ENCODE measurements at regions not wholly inside any gene's neighbourhood (a gene's known extent, or its start where the extent isn't known, plus 50 kb on each side); places are given as distances from the start of the nearest gene placed in this dataset.
"Not testable (repeated sequence)": the region's sequence is repeated elsewhere in the genome, so short reads cannot be mapped to it uniquely, and the experiment has no call there.

GRCh38 chr13:34376483-34376882 lies 558.5 kb downstream of the RFC3 start:
- no peak overlapping the region for H3K27ac ChIP-seq (ENCODE audit: low read depth, low read length)
- H3K27me3 ChIP-seq (ENCODE audit: control insufficient read depth, insufficient read depth, low read length) = no peaks in the 10 kb centered on the region
- H3K9ac ChIP-seq (ENCODE audit: low read length) = no peak overlapping the region
- H3K4me3 ChIP-seq (ENCODE audit: low read length) = no peak overlapping the region
- no peaks in the 10 kb centered on the region for H3K36me3 ChIP-seq (ENCODE audit: control insufficient read depth, insufficient read depth, low read length)
- no peaks in the 10 kb centered on the region for H3K4me1 ChIP-seq (ENCODE audit: control insufficient read depth, insufficient read depth, low read length)

GRCh38 chr13:34381228-34381627 lies 560.8 kb upstream of the NBEA start:
- Histone ChIP-seq H3K4me1 (ENCODE audit: control insufficient read depth, insufficient read depth, low read length) (no peaks in the 10 kb centered on the region), H3K9ac (ENCODE audit: low read length) (no peak overlapping the region), H3K27ac (ENCODE audit: low read depth, low read length) (no peak overlapping the region), H3K4me3 (ENCODE audit: low read length) (no peak overlapping the region), H3K36me3 (ENCODE audit: control insufficient read depth, insufficient read depth, low read length) (no peaks in the 10 kb centered on the region), H3K27me3 (ENCODE audit: control insufficient read depth, insufficient read depth, low read length) (no peaks in the 10 kb centered on the region)

- Histone ChIP-seq H3K4me1 (ENCODE audit: control insufficient read depth, insufficient read depth, low read length) (no peaks in the 10 kb centered on the region), H3K9ac (ENCODE audit: low read length) (no peak overlapping the region), H3K4me3 (ENCODE audit: low read length) (no peak overlapping the region), H3K27me3 (ENCODE audit: control insufficient read depth, insufficient read depth, low read length) (no peaks in the 10 kb centered on the region), H3K27ac (ENCODE audit: low read depth, low read length) (no peak overlapping the region), H3K36me3 (ENCODE audit: control insufficient read depth, insufficient read depth, low read length) (no peaks in the 10 kb centered on the region)
Measured at GRCh38 chr13:34383728-34384127, 558.3 kb upstream of the NBEA start.

DNA sequence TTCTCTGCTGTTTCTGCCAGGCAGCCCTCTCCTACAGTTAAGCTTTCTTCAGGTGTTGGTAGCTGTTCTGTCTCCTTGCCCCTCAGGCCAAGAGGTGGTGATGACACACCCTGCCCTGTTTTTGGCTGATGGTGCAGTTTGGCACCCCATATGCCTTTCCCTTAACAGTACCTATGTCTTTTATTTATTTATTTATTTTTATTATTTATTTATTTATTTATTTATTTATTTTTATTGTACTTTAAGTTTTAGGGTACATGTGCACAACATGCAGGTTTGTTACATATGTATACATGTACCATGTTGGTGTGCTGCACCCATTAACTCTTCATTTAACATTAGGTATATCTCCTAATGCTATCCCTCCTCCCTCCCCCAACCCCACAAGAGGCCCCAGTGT lies 555.8 kb upstream of the NBEA start:
- H3K27me3 ChIP-seq (ENCODE audit: control insufficient read depth, insufficient read depth, low read length); H3K27ac ChIP-seq (ENCODE audit: low read depth, low read length); H3K4me3 ChIP-seq (ENCODE audit: low read length); H3K4me1 ChIP-seq (ENCODE audit: control insufficient read depth, insufficient read depth, low read length); H3K9ac ChIP-seq (ENCODE audit: low read length); H3K36me3 ChIP-seq (ENCODE audit: control insufficient read depth, insufficient read depth, low read length): not testable (repeated sequence)

GRCh38 chr13:34391076-34391475 lies 551.0 kb upstream of the NBEA start:
- H3K36me3 ChIP-seq (ENCODE audit: control insufficient read depth, insufficient read depth, low read length) = no peaks in the 10 kb centered on the region
- H3K4me1 ChIP-seq (ENCODE audit: control insufficient read depth, insufficient read depth, low read length) = no peaks in the 10 kb centered on the region
- H3K27me3 ChIP-seq (ENCODE audit: control insufficient read depth, insufficient read depth, low read length) = no peaks in the 10 kb centered on the region
- H3K9ac ChIP-seq (ENCODE audit: low read length) = no peak overlapping the region
- H3K4me3 ChIP-seq (ENCODE audit: low read length) = no peak overlapping the region
- H3K27ac ChIP-seq (ENCODE audit: low read depth, low read length) = no peak overlapping the region

- Histone ChIP-seq H3K27me3 (ENCODE audit: control insufficient read depth, insufficient read depth, low read length) (no peaks in the 10 kb centered on the region), H3K36me3 (ENCODE audit: control insufficient read depth, insufficient read depth, low read length) (no peaks in the 10 kb centered on the region), H3K27ac (ENCODE audit: low read depth, low read length) (no peak overlapping the region), H3K4me3 (ENCODE audit: low read length) (no peak overlapping the region), H3K4me1 (ENCODE audit: control insufficient read depth, insufficient read depth, low read length) (no peaks in the 10 kb centered on the region), H3K9ac (ENCODE audit: low read length) (no peak overlapping the region)
Measured at GRCh38 chr13:34401696-34402095, 540.4 kb upstream of the NBEA start.

GRCh38 chr13:34405410-34406181 lies 536.5 kb upstream of the NBEA start:
- H3K27me3 ChIP-seq (ENCODE audit: control insufficient read depth, insufficient read depth, low read length) = no peaks in the 10 kb centered on the region
- no peaks in the 10 kb centered on the region for H3K4me1 ChIP-seq (ENCODE audit: control insufficient read depth, insufficient read depth, low read length)
- no peak overlapping the region for H3K27ac ChIP-seq (ENCODE audit: low read depth, low read length)
- no peak overlapping the region for H3K4me3 ChIP-seq (ENCODE audit: low read length)
- H3K36me3 ChIP-seq (ENCODE audit: control insufficient read depth, insufficient read depth, low read length) = no peaks in the 10 kb centered on the region
- H3K9ac ChIP-seq (ENCODE audit: low read length) = no peak overlapping the region

DNA sequence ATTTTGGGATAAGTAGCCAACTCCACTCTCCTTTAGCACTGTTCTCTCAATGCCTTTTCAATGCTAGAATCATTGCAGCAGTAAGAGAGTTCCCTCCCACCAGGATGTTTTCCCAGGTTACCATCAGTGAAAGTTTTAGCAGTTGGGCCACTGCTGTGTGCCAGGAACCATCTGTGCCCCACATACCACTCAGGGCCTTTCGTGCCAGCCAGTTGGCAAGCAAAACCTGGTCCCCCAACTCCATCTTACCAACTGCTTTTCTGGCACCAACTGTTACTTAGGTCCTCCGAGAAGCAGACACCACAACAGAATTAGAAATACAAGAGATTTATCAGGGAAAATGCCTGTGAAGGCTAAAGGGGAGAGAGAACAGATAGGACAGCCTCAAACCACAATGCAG lies 533.4 kb upstream of the NBEA start:
- no peaks in the 10 kb centered on the region for H3K36me3 ChIP-seq (ENCODE audit: control insufficient read depth, insufficient read depth, low read length)
- no peak overlapping the region for H3K27ac ChIP-seq (ENCODE audit: low read depth, low read length)
- H3K9ac ChIP-seq (ENCODE audit: low read length) = no peak overlapping the region
- H3K4me1 ChIP-seq (ENCODE audit: control insufficient read depth, insufficient read depth, low read length) = no peaks in the 10 kb centered on the region
- no peaks in the 10 kb centered on the region for H3K27me3 ChIP-seq (ENCODE audit: control insufficient read depth, insufficient read depth, low read length)
- no peak overlapping the region for H3K4me3 ChIP-seq (ENCODE audit: low read length)

GRCh38 chr13:34409496-34410182 lies 532.4 kb upstream of the NBEA start:
- Histone ChIP-seq H3K27ac (ENCODE audit: low read depth, low read length) (no peak overlapping the region), H3K4me3 (ENCODE audit: low read length) (no peak overlapping the region), H3K36me3 (ENCODE audit: control insufficient read depth, insufficient read depth, low read length) (no peaks in the 10 kb centered on the region), H3K9ac (ENCODE audit: low read length) (no peak overlapping the region), H3K4me1 (ENCODE audit: control insufficient read depth, insufficient read depth, low read length) (no peaks in the 10 kb centered on the region), H3K27me3 (ENCODE audit: control insufficient read depth, insufficient read depth, low read length) (no peaks in the 10 kb centered on the region)

GRCh38 chr13:34410678-34411077 lies 531.4 kb upstream of the NBEA start:
- H3K9ac ChIP-seq (ENCODE audit: low read length) = no peak overlapping the region
- H3K36me3 ChIP-seq (ENCODE audit: control insufficient read depth, insufficient read depth, low read length) = no peaks in the 10 kb centered on the region
- no peak overlapping the region for H3K27ac ChIP-seq (ENCODE audit: low read depth, low read length)
- no peaks in the 10 kb centered on the region for H3K27me3 ChIP-seq (ENCODE audit: control insufficient read depth, insufficient read depth, low read length)
- no peaks in the 10 kb centered on the region for H3K4me1 ChIP-seq (ENCODE audit: control insufficient read depth, insufficient read depth, low read length)
- no peak overlapping the region for H3K4me3 ChIP-seq (ENCODE audit: low read length)

- H3K27ac ChIP-seq (ENCODE audit: low read depth, low read length) = no peak overlapping the region
- no peaks in the 10 kb centered on the region for H3K36me3 ChIP-seq (ENCODE audit: control insufficient read depth, insufficient read depth, low read length)
- H3K9ac ChIP-seq (ENCODE audit: low read length) = no peak overlapping the region
- no peaks in the 10 kb centered on the region for H3K27me3 ChIP-seq (ENCODE audit: control insufficient read depth, insufficient read depth, low read length)
- H3K4me1 ChIP-seq (ENCODE audit: control insufficient read depth, insufficient read depth, low read length) = no peaks in the 10 kb centered on the region
- H3K4me3 ChIP-seq (ENCODE audit: low read length) = no peak overlapping the region
Measured at GRCh38 chr13:34411177-34411576, 530.9 kb upstream of the NBEA start.

- H3K36me3 ChIP-seq (ENCODE audit: control insufficient read depth, insufficient read depth, low read length) = no peaks in the 10 kb centered on the region
- no peak overlapping the region for H3K4me3 ChIP-seq (ENCODE audit: low read length)
- no peaks in the 10 kb centered on the region for H3K27me3 ChIP-seq (ENCODE audit: control insufficient read depth, insufficient read depth, low read length)
- H3K4me1 ChIP-seq (ENCODE audit: control insufficient read depth, insufficient read depth, low read length) = no peaks in the 10 kb centered on the region
- H3K27ac ChIP-seq (ENCODE audit: low read depth, low read length) = no peak overlapping the region
- H3K9ac ChIP-seq (ENCODE audit: low read length) = no peak overlapping the region
Measured at GRCh38 chr13:34411894-34412293, 530.2 kb upstream of the NBEA start.

- Histone ChIP-seq H3K27me3 (ENCODE audit: control insufficient read depth, insufficient read depth, low read length) (no peaks in the 10 kb centered on the region), H3K9ac (ENCODE audit: low read length) (no peak overlapping the region), H3K4me1 (ENCODE audit: control insufficient read depth, insufficient read depth, low read length) (no peaks in the 10 kb centered on the region), H3K27ac (ENCODE audit: low read depth, low read length) (no peak overlapping the region), H3K36me3 (ENCODE audit: control insufficient read depth, insufficient read depth, low read length) (no peaks in the 10 kb centered on the region), H3K4me3 (ENCODE audit: low read length) (no peak overlapping the region)
Measured at GRCh38 chr13:34412295-34412694, 529.8 kb upstream of the NBEA start.
